Naive thymus-derived CD8-positive, alpha-beta T cell (primary cell): ENCODE measurements at regions not wholly inside any gene's neighbourhood (a gene's known extent, or its start where the extent isn't known, plus 50 kb on each side); places are given as distances from the start of the nearest gene placed in this dataset.
"Not testable (repeated sequence)": the region's sequence is repeated elsewhere in the genome, so short reads cannot be mapped to it uniquely, and the experiment has no call there.

Source experiments
- ATAC-seq, 2 donors: fragments of 150-1000 bp; cut with Tn5 transposase in 1 of 2; sonication (Bioruptor Pico), chemical (Tn5 transposase) in 1 of 2; 1 replicate in 1 of 2; 2 replicates in 1 of 2; pipeline ENCODE4 v1.10.0; 2021; ENCODE audit warnings: mild to moderate bottlenecking in 2 of 2, moderate library complexity in 2 of 2
- POLR2A ChIA-PET: fragments of 350-600 bp; sonication (Branson Sonifier 250); formaldehyde crosslinking; loops from one replicate; lab custom pipeline; 2021; ENCODE audit warnings: antibody characterized with exemption; lab: Charles Lee
- DNase-seq, 10 donors: peaks; one replicate each; pipeline versions ENCODE4 v3.0.0 to v3.0.0-alpha.2; 2020 to 2022
- H3K27ac Mint-ChIP-seq, 10 donors: one replicate each; pipeline ENCODE4 v1.8.0; 2020 to 2022; ENCODE audit warnings: mild to moderate bottlenecking in 10 of 10, mixed read lengths in 10 of 10, moderate library complexity in 4 of 10, inconsistent platforms in 1 of 10
- H3K27me3 Mint-ChIP-seq, 5 donors: one replicate each; pipeline ENCODE4 v1.8.0; 2021 to 2022; ENCODE audit warnings: mixed read lengths in 5 of 5
- H3K36me3 Mint-ChIP-seq, 3 donors: one replicate each; pipeline ENCODE4 v1.8.0; 2020 to 2022; ENCODE audit warnings: mixed read lengths in 3 of 3, mild to moderate bottlenecking in 2 of 3, inconsistent platforms in 1 of 3
- H3K4me1 Mint-ChIP-seq, 4 donors: one replicate each; pipeline ENCODE4 v1.8.0; 2021 to 2022; ENCODE audit warnings: mixed read lengths in 4 of 4
- H3K4me3 Mint-ChIP-seq, 10 donors: one replicate each; pipeline ENCODE4 v1.8.0; 2020 to 2022; ENCODE audit warnings: mild to moderate bottlenecking in 10 of 10, mixed read lengths in 10 of 10, moderate library complexity in 6 of 10, inconsistent platforms in 1 of 10
- H3K9me3 Mint-ChIP-seq, 9 donors: one replicate each; pipeline ENCODE4 v1.8.0; 2020 to 2022; ENCODE audit warnings: mixed read lengths in 9 of 9, mild to moderate bottlenecking in 3 of 9, inconsistent platforms in 1 of 9, moderate library complexity in 1 of 9

GRCh38 chr12:86950444-86950843 is 694.3 kb upstream of the MGAT4C start:
- peaks cover 0 to 9% (median 2%) of the 10 kb centered on the region in 9 donors for H3K9me3 Mint-ChIP-seq
- H3K4me1 Mint-ChIP-seq = no peaks in the 10 kb centered on the region
- no peaks in the 10 kb centered on the region for H3K36me3 Mint-ChIP-seq
- ATAC-seq (no peak), DNase-seq (no peak)
- no peak overlapping the region for H3K27ac Mint-ChIP-seq
- POLR2A ChIA-PET = no interaction called here
- H3K4me3 Mint-ChIP-seq = no peak overlapping the region
- no peaks in the 10 kb centered on the region for H3K27me3 Mint-ChIP-seq

- POLR2A ChIA-PET = no interaction called here
- no peak overlapping the region for H3K27ac Mint-ChIP-seq
- H3K9me3 Mint-ChIP-seq = peaks cover 0 to 9% (median 2%) of the 10 kb centered on the region in 9 donors
- H3K27me3 Mint-ChIP-seq = no peaks in the 10 kb centered on the region
- no peaks in the 10 kb centered on the region for H3K36me3 Mint-ChIP-seq
- no peaks in the 10 kb centered on the region for H3K4me1 Mint-ChIP-seq
- H3K4me3 Mint-ChIP-seq = no peak overlapping the region
- ATAC-seq (no peak), DNase-seq (no peak)
These were observed 693.9 kb upstream of the MGAT4C start for GRCh38 chr12:86950043-86950442.

- no peaks in the 10 kb centered on the region for H3K36me3 Mint-ChIP-seq
- no peak overlapping the region for H3K27ac Mint-ChIP-seq
- H3K4me1 Mint-ChIP-seq = no peaks in the 10 kb centered on the region
- DNase-seq (no peak), ATAC-seq (no peak)
- peaks cover 0 to 9% (median 2%) of the 10 kb centered on the region in 9 donors for H3K9me3 Mint-ChIP-seq
- H3K27me3 Mint-ChIP-seq = no peaks in the 10 kb centered on the region
- no peak overlapping the region for H3K4me3 Mint-ChIP-seq
- POLR2A ChIA-PET = no interaction called here
These were observed 692.7 kb upstream of the MGAT4C start for GRCh38 chr12:86948851-86949250.

DNA sequence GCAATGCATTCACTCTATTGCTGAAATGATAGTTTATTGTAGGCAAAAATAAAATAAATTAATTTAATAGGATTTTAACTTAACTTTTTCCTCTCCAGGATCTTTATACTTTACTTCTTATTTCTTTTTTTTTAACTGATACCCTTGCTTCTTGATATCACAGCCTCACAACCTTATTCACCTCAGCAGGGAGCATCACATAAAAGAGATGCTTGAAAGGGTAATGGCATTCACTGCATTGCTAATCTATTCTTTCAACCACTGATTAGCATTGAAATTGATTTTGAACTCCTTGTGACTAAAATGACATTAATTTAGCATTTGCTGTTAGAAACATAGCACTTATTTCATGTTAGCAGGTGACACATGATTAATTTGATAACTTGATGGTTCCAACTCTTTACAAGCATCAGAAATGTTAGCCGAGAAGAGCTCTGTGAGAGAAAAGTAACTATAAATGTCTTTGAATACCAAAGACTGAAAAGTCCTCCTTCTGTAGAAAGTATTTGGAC is 689.5 kb upstream of the MGAT4C start:
- no peaks in the 10 kb centered on the region for H3K36me3 Mint-ChIP-seq
- ATAC-seq (no peak), DNase-seq (no peak)
- peaks cover 0 to 3% (median 0%) of the 10 kb centered on the region in 5 donors for H3K27me3 Mint-ChIP-seq
- H3K9me3 Mint-ChIP-seq = peaks cover 1 to 31% (median 6%) of the 10 kb centered on the region in 9 donors
- peaks cover 0 to 2% (median 0%) of the 10 kb centered on the region in 4 donors for H3K4me1 Mint-ChIP-seq
- H3K4me3 Mint-ChIP-seq = no peak overlapping the region
- H3K27ac Mint-ChIP-seq = no peak overlapping the region
- POLR2A ChIA-PET = no interaction called here

DNA sequence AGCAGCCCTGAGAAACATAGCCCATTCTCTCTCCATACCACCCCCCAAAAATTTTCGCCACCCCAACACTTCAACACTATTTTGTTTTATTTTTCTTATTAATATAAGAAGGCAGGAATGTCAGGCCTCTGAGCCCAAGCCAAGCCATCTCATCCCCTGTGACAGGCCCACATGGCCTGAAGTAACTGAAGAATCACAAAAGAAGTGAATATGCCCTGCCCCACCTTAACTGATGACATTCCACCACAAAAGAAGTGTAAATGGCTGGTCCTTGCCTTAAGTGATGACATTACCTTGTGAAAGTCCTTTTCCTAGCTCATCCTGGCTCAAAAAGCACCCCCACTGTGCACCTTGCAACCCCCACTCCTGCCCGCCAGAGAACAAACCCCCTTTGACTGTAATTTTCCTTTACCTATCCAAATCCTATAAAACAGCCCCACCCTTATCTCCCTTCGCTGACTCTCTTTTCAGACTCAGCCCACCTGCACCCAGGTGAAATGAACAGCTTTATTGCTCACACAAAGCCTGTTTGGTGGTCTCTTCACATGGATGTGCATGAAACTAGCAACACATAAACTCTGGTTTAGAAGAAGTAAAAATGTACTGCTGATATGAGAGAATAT is 688.1 kb upstream of the MGAT4C start:
- H3K4me3 Mint-ChIP-seq, H3K27ac Mint-ChIP-seq, DNase-seq, H3K36me3 Mint-ChIP-seq, ATAC-seq, H3K4me1 Mint-ChIP-seq, H3K27me3 Mint-ChIP-seq, POLR2A ChIA-PET: not testable (repeated sequence)
- H3K9me3 Mint-ChIP-seq = peaks cover 5 to 40% (median 7%) of the 10 kb centered on the region in 9 donors

- H3K4me3 Mint-ChIP-seq = no peak overlapping the region
- no peak for ATAC-seq
- no peak for DNase-seq
- POLR2A ChIA-PET = no interaction called here
- no peak overlapping the region for H3K27ac Mint-ChIP-seq
- no peaks in the 10 kb centered on the region for H3K36me3 Mint-ChIP-seq
- H3K9me3 Mint-ChIP-seq = peaks cover 0 to 8% (median 0%) of the 10 kb centered on the region in 9 donors
- no peaks in the 10 kb centered on the region for H3K27me3 Mint-ChIP-seq
- no peaks in the 10 kb centered on the region for H3K4me1 Mint-ChIP-seq
These were observed 675.5 kb upstream of the MGAT4C start for GRCh38 chr12:86931714-86932113.

DNA sequence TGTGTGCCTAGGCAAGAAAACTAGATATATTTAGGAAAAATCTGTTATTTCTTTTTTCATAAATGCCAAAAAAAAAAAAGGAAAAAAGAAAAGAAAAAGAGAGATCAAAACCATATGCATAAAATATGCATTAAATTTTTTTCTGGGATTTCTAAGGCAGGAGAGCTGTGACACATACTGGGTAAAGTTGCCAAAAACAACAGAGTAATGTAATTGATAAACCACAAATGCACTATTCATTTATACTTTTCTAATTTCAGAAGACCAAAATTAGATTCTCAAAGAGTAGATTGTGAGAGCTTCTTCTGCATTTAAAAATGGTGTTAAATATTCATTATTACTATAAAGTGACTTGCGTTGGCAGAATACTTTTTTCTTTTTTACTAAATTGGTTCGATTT is 673.8 kb upstream of the MGAT4C start:
- Mint-ChIP-seq H3K27ac (no peak overlapping the region), H3K4me3 (no peak overlapping the region), H3K36me3 (no peaks in the 10 kb centered on the region), H3K27me3 (no peaks in the 10 kb centered on the region), H3K9me3 (peaks cover 0 to 21% (median 0%) of the 10 kb centered on the region in 9 donors), H3K4me1 (no peaks in the 10 kb centered on the region)
- ATAC-seq = no peak
- POLR2A ChIA-PET = no interaction called here
- no peak for DNase-seq

DNA sequence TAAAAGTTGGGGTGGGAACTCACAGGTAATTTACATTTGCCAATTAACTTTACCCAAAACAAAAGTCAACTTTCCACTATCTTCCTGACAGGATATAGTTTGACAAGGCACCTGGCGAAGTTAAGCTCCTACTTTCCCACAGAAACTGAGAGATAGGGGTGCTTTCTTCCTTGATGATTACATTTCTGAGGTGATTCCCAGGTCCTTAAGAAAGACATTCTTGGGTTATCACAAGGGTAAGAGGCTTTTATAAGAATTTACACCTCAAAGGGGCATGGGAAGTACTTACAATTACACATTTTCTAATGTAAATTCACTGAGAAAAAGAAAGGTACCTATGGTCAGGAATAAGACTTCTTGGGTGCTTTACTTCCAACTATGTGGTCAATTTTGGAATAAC is 660.9 kb upstream of the MGAT4C start:
- Mint-ChIP-seq H3K9me3 (peaks cover 4 to 17% (median 6%) of the 10 kb centered on the region in 9 donors), H3K27ac (no peak overlapping the region), H3K4me3 (no peak overlapping the region), H3K27me3 (no peaks in the 10 kb centered on the region), H3K36me3 (no peaks in the 10 kb centered on the region), H3K4me1 (no peaks in the 10 kb centered on the region)
- POLR2A ChIA-PET = no interaction called here
- ATAC-seq = no peak
- no peak for DNase-seq

DNA sequence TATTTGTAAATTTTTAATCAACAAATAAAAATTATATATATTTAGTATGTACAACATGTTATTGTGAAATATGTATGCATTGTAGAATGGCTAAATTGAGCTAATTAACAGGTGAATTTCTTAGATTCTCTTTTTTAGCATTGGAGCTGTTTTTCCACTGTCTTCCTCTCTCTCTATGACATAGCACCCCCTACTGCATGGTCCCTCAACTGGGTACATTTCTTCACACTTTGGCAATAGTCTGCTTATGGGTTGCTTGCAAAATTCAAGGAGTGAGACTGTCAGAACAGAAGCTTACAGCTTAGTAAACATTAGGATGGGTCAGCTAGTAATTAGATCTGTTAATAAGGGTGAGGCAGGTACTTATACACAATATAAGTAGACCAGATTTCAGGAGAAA is 658.5 kb upstream of the MGAT4C start:
- DNase-seq (no peak), ATAC-seq (no peak)
- no peaks in the 10 kb centered on the region for H3K27me3 Mint-ChIP-seq
- no peak overlapping the region for H3K27ac Mint-ChIP-seq
- H3K4me3 Mint-ChIP-seq = no peak overlapping the region
- H3K9me3 Mint-ChIP-seq = peaks cover 0 to 14% (median 5%) of the 10 kb centered on the region in 9 donors
- H3K4me1 Mint-ChIP-seq = no peaks in the 10 kb centered on the region
- no peaks in the 10 kb centered on the region for H3K36me3 Mint-ChIP-seq
- POLR2A ChIA-PET = no interaction called here

- H3K4me1 Mint-ChIP-seq = no peaks in the 10 kb centered on the region
- peaks cover 0 to 12% (median 0%) of the 10 kb centered on the region in 9 donors for H3K9me3 Mint-ChIP-seq
- no peaks in the 10 kb centered on the region for H3K36me3 Mint-ChIP-seq
- DNase-seq = no peak
- ATAC-seq = no peak
- no peaks in the 10 kb centered on the region for H3K27me3 Mint-ChIP-seq
- H3K27ac Mint-ChIP-seq = no peak overlapping the region
- no peak overlapping the region for H3K4me3 Mint-ChIP-seq
- POLR2A ChIA-PET = no interaction called here
These were observed 655.8 kb upstream of the MGAT4C start for GRCh38 chr12:86911973-86912372.

GRCh38 chr12:86903159-86903558 is 647.0 kb upstream of the MGAT4C start:
- no peak overlapping the region for H3K4me3 Mint-ChIP-seq
- DNase-seq (no peak), ATAC-seq (no peak)
- no peaks in the 10 kb centered on the region for H3K27me3 Mint-ChIP-seq
- H3K9me3 Mint-ChIP-seq = peaks cover 0 to 12% (median 0%) of the 10 kb centered on the region in 9 donors
- POLR2A ChIA-PET = no interaction called here
- H3K36me3 Mint-ChIP-seq = no peaks in the 10 kb centered on the region
- H3K27ac Mint-ChIP-seq = no peak overlapping the region
- H3K4me1 Mint-ChIP-seq = no peaks in the 10 kb centered on the region

GRCh38 chr12:86860776-86861175 is 604.6 kb upstream of the MGAT4C start:
- H3K9me3 Mint-ChIP-seq = peaks cover 0 to 8% (median 0%) of the 10 kb centered on the region in 9 donors

DNA sequence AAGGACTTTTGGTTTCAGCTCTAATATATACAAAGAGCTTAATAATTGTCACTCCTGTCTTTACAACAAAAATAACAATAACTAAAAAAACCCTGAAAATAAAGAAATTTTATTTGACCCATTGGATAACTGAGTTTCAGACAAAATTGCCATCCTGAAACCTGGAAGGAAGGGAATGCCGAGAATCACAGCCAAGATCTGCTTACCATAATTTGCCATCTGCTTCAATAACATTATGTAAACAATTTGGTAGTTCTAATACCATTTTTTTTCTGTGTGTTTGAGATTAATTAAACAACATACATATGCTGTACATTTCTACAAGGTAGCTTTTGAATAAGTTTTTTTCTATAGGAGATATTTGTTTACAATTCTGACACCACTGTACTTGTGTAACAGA is 596.3 kb upstream of the MGAT4C start:
- H3K4me3 Mint-ChIP-seq = no peak overlapping the region
- H3K36me3 Mint-ChIP-seq = no peaks in the 10 kb centered on the region
- POLR2A ChIA-PET = no interaction called here
- no peak for ATAC-seq
- no peaks in the 10 kb centered on the region for H3K27me3 Mint-ChIP-seq
- H3K9me3 Mint-ChIP-seq = peaks cover 0 to 7% (median 0%) of the 10 kb centered on the region in 9 donors
- no peak for DNase-seq
- no peak overlapping the region for H3K27ac Mint-ChIP-seq
- no peaks in the 10 kb centered on the region for H3K4me1 Mint-ChIP-seq

More at GRCh38 chr12:86860776-86861175, 604.6 kb upstream of the MGAT4C start:
- no peaks in the 10 kb centered on the region for H3K27me3 Mint-ChIP-seq
- DNase-seq = no peak
- POLR2A ChIA-PET = no interaction called here
- H3K36me3 Mint-ChIP-seq = no peaks in the 10 kb centered on the region
- ATAC-seq = no peak
- H3K4me1 Mint-ChIP-seq = no peaks in the 10 kb centered on the region
- H3K4me3 Mint-ChIP-seq = no peak overlapping the region
- H3K27ac Mint-ChIP-seq = no peak overlapping the region

DNA sequence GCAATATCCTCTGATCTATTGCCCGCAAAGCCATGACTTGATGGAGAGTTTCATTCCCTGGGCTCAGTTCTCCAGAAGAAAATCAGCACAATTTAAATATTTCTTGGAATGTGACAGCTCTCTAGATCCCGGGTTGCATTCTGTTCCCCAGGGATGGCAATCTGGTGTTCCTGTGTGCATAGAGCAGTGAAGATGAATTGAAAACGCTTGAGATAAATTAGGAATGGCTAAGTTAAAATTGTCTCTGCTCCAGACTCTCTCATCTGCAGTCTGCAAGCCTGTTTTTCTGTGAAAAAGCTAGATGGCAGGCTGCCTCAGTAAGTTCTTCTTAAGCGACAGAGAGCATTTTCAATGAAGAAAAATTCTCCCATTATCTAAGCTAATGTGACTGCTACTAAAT is 582.5 kb upstream of the MGAT4C start:
- Mint-ChIP-seq H3K27me3 (no peaks in the 10 kb centered on the region), H3K27ac (no peak overlapping the region), H3K4me1 (no peaks in the 10 kb centered on the region), H3K9me3 (peaks cover 0 to 11% (median 0%) of the 10 kb centered on the region in 9 donors), H3K4me3 (no peak overlapping the region), H3K36me3 (no peaks in the 10 kb centered on the region)
- POLR2A ChIA-PET = no interaction called here
- ATAC-seq (no peak), DNase-seq (no peak)
